Endothelial cell of umbilical vein (primary cell): ENCODE measurements at regions not wholly inside any gene's neighbourhood (a gene's known extent, or its start where the extent isn't known, plus 50 kb on each side); places are given as distances from the start of the nearest gene placed in this dataset.

ENCODE experiments used
- BruUV-seq: library from RNA; stranded (reverse); fragments of 400-500 nt; replicated peaks from 2 replicates; lab custom pipeline; 2021; lab: Mats Ljungman, UMichigan
- CTCF ChIA-PET: fragments of 300-600, 350-600 bp; sonication (Branson Sonifier 250); formaldehyde crosslinking; loops from one replicate; lab custom pipeline; 2021; ENCODE audit warnings: antibody characterized with exemption, inconsistent platforms; lab: Charles Lee
- POLR2A ChIA-PET: fragments of 300-600, 350-600 bp; sonication (Branson Sonifier 250); formaldehyde crosslinking; loops from one replicate; lab custom pipeline; 2021; ENCODE audit warnings: antibody characterized with exemption, inconsistent platforms; lab: Charles Lee
- DNase-seq: peaks from one replicate; pipeline ENCODE4 v3.0.0-alpha.2; 2011; ENCODE audit warnings: low read depth, low spot score
- FAIRE-seq: peaks from 2 replicates; lab custom pipeline; 2011; peaks lifted over from hg19 to GRCh38; lab: Jason Lieb, UNC
- H2AFZ ChIP-seq: 2 replicates; pipeline ENCODE4 v1.6.0; 2012; ENCODE audit warnings: low read depth, low read length, control low read depth, inconsistent platforms
- H3K27ac ChIP-seq: 2 replicates; pipeline ENCODE4 v1.5.1; 2011; ENCODE audit warnings: low read depth, mild to moderate bottlenecking, control low read depth, low read length, moderate library complexity; ENCODE audit not compliant: insufficient read depth
- H3K27me3 ChIP-seq, 2 experiments: 2 replicates each; pipeline versions ENCODE4 v1.6.0 to v1.6.1; 2011; ENCODE audit warnings: low read length in 2 of 2, mixed read lengths in 1 of 2; ENCODE audit not compliant: control insufficient read depth in 2 of 2, insufficient read depth in 2 of 2
- H3K36me3 ChIP-seq, 2 experiments: 2 replicates in 1 of 2; 3 replicates in 1 of 2; pipeline ENCODE4 v1.5.1; 2011; ENCODE audit warnings: low read length in 2 of 2, mild to moderate bottlenecking in 1 of 2, moderate library complexity in 1 of 2; ENCODE audit not compliant: control insufficient read depth in 2 of 2, insufficient read depth in 2 of 2; ENCODE audit errors: extremely low read depth in 1 of 2
- H3K4me1 ChIP-seq: 3 replicates; pipeline ENCODE4 v1.5.1; 2011; ENCODE audit warnings: mild to moderate bottlenecking, low read length; ENCODE audit not compliant: control insufficient read depth, insufficient read depth; ENCODE audit errors: extremely low read depth
- H3K4me2 ChIP-seq: 2 replicates; pipeline ENCODE4 v1.6.1; 2011; ENCODE audit warnings: low read length, control low read depth, mixed read lengths; ENCODE audit not compliant: insufficient read depth
- H3K4me3 ChIP-seq, 3 experiments: fragments of 200-600 bp in 1 of 3; sonication (generic), shearing (Covaris generic) in 1 of 3; replicated peaks in 1 of 3; 2 replicates each; pipeline ENCODE4 v1.5.1; 2011 to 2016; ENCODE audit warnings: control low read depth in 3 of 3, low read length in 3 of 3, mild to moderate bottlenecking in 2 of 3, inconsistent platforms in 1 of 3, low read depth in 1 of 3, moderate library complexity in 1 of 3; ENCODE audit not compliant: insufficient read depth in 1 of 3
- H3K79me2 ChIP-seq: 2 replicates; pipeline ENCODE4 v1.6.0; 2012; ENCODE audit warnings: low read length, inconsistent platforms; ENCODE audit not compliant: control insufficient read depth, insufficient read depth
- H3K9ac ChIP-seq: replicated peaks from 2 replicates; pipeline ENCODE3; 2011; ENCODE audit warnings: low read length, control low read depth; ENCODE audit not compliant: insufficient read depth; ENCODE audit errors: extremely low read depth
- H3K9me1 ChIP-seq: replicated peaks from 3 replicates; pipeline ENCODE4 v1.6.0; 2011; ENCODE audit warnings: mild to moderate bottlenecking, low read length; ENCODE audit not compliant: control insufficient read depth, insufficient read depth; ENCODE audit errors: extremely low read depth
- H3K9me3 ChIP-seq: replicated peaks from 2 replicates; pipeline ENCODE4 v1.5.1; 2012; ENCODE audit warnings: low read length, inconsistent platforms; ENCODE audit not compliant: control insufficient read depth, insufficient read depth
- H4K20me1 ChIP-seq: replicated peaks from 2 replicates; pipeline ENCODE3; 2011; ENCODE audit warnings: mild to moderate bottlenecking, low read length; ENCODE audit not compliant: control insufficient read depth, insufficient read depth; ENCODE audit errors: extremely low read depth
- EZH2 ChIP-seq: IDR thresholded peaks from 2 replicates; pipeline ENCODE4 v1.6.1; 2012; ENCODE audit warnings: borderline replicate concordance, low read depth, mild to moderate bottlenecking, moderate library complexity, low read length, inconsistent platforms; ENCODE audit not compliant: severe bottlenecking
- GATA2 ChIP-seq: IDR thresholded peaks from 2 replicates; pipeline ENCODE4 v1.7.0; 2011; ENCODE audit warnings: low read depth, mild to moderate bottlenecking, moderate library complexity, mixed read lengths, low read length; ENCODE audit not compliant: insufficient read length, insufficient read depth
- MYC ChIP-seq: IDR thresholded peaks from one replicate; pipeline ENCODE4 v1.6.1; 2011; ENCODE audit warnings: mild to moderate bottlenecking, low read depth, low read length
- POLR2A ChIP-seq: IDR thresholded peaks from 2 replicates; pipeline ENCODE4 v1.6.1; 2012; ENCODE audit warnings: low read depth, mild to moderate bottlenecking, control low read depth, low read length
- dilution Hi-C: fragments of 300-500 bp; cut with MboI; formaldehyde crosslinking; loops from one replicate; pipeline ENCODE4 v1.15.0; 2019; ENCODE audit warnings: low sequenced_read_pairs; ENCODE audit not compliant: extremely low pct_ligation_motif_present
- intact Hi-C: fragments of 100-400 bp; cut with micrococcal nuclease; formaldehyde crosslinking; loops from one replicate; pipeline ENCODE4 v1.10.0; 2022
- TF ChIP-seq, protein P1 (sequence below), 2 donors: IDR thresholded peaks; 1 replicate in 1 of 2; 2 replicates in 1 of 2; pipeline ENCODE4 v1.5.1; 2011; ENCODE audit warnings: low read length in 2 of 2, mild to moderate bottlenecking in 2 of 2, moderate library complexity in 2 of 2, control low read depth in 1 of 2, inconsistent platforms in 1 of 2, low read depth in 1 of 2; ENCODE audit not compliant: insufficient read depth in 1 of 2; ENCODE audit errors: extremely low read depth in 1 of 2
- TF ChIP-seq, protein P2 (sequence below): IDR thresholded peaks from 2 replicates; pipeline ENCODE4 v1.6.1; 2011; ENCODE audit not compliant: insufficient read depth, insufficient read length

DNA sequence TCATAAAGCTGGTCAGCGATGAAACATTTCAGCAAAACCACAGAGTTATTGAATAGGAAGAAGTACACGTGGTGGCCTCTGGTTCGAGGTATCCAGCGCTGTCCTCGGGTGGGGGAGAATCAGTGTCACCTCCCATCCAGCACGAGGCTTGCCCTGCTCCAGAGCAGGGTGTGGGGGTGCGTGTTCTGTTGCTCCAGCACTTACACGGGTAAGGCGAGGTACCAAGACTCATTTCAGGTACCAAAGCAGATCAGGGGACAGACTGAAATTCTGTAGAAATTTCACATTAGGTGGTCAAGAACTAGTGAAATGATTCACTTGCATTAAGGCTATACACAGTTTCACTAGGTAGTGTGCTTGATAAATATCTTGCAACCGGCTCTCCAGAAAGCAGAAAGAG is 164.2 kb upstream of the SOX1 start:
- no TSS peak for BruUV-seq
- FAIRE-seq (no peak), DNase-seq (no peak)
- Histone ChIP-seq H3K9ac (no peak overlapping the region), H3K36me3 (no peaks in the 10 kb centered on the region), H3K4me3 (no peak overlapping the region), H3K9me3 (peaks cover 4% of the 10 kb centered on the region), H3K4me2 (no peak overlapping the region), H3K27me3 (no peaks in the 10 kb centered on the region), H4K20me1 (no peaks in the 10 kb centered on the region), H2AFZ (no peak overlapping the region), H3K27ac (no peak overlapping the region), H3K4me1 (no peaks in the 10 kb centered on the region), H3K79me2 (no peaks in the 10 kb centered on the region), H3K9me1 (no peaks in the 10 kb centered on the region)
- TF ChIP-seq, protein P1, sequence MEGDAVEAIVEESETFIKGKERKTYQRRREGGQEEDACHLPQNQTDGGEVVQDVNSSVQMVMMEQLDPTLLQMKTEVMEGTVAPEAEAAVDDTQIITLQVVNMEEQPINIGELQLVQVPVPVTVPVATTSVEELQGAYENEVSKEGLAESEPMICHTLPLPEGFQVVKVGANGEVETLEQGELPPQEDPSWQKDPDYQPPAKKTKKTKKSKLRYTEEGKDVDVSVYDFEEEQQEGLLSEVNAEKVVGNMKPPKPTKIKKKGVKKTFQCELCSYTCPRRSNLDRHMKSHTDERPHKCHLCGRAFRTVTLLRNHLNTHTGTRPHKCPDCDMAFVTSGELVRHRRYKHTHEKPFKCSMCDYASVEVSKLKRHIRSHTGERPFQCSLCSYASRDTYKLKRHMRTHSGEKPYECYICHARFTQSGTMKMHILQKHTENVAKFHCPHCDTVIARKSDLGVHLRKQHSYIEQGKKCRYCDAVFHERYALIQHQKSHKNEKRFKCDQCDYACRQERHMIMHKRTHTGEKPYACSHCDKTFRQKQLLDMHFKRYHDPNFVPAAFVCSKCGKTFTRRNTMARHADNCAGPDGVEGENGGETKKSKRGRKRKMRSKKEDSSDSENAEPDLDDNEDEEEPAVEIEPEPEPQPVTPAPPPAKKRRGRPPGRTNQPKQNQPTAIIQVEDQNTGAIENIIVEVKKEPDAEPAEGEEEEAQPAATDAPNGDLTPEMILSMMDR (IDR thresholded peaks at IDR 0.05; ENCODE audit: extremely low read depth in 1 of 2, insufficient read depth in 1 of 2, low read depth in 1 of 2, low read length in 2 of 2): no peak
- TF ChIP-seq POLR2A: no peak
- no peak for TF ChIP-seq MYC
- TF ChIP-seq GATA2: no peak
- TF ChIP-seq EZH2: no peak
- CTCF ChIA-PET: no interaction called here
- dilution Hi-C loops: no loop called here
- intact Hi-C loops: no loop called here
- POLR2A ChIA-PET: no interaction called here

DNA sequence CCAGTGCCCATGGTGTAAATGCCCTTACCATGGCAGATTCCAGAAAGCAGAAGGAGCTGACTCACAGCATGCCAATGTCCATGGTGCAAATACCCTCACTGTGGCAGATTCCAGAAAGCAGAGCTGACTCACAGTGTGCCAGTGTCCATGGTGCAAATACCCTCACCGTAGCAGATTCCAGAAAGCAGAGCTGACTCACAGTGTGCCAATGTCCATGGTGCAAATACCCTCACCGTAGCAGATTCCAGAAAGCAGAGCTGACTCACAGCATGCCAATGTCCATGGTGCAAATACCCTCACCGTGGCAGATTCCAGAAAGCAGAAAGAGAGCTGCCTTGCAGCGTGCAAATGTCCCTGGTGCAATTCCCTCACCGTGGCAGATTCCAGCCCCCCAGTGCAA is 163.8 kb upstream of the SOX1 start:
- H3K9me3 ChIP-seq: peaks cover 4% of the 10 kb centered on the region
- H3K4me2 ChIP-seq: no peak overlapping the region
- FAIRE-seq: no peak
- no peaks in the 10 kb centered on the region for H3K9me1 ChIP-seq
- CTCF ChIA-PET: no interaction called here
- H3K27me3 ChIP-seq: no peaks in the 10 kb centered on the region
- dilution Hi-C loops (no loop called here), intact Hi-C loops (no loop called here)
- H3K36me3 ChIP-seq: no peaks in the 10 kb centered on the region
- H3K4me1 ChIP-seq: no peaks in the 10 kb centered on the region
- H4K20me1 ChIP-seq: no peaks in the 10 kb centered on the region
- no peak overlapping the region for H2AFZ ChIP-seq
- no peaks in the 10 kb centered on the region for H3K79me2 ChIP-seq
- DNase-seq: no peak
- H3K9ac ChIP-seq: no peak overlapping the region
- no TSS peak for BruUV-seq
- POLR2A ChIA-PET: no interaction called here
- H3K27ac ChIP-seq: no peak overlapping the region
- no peak overlapping the region for H3K4me3 ChIP-seq
- TF ChIP-seq, protein P2, sequence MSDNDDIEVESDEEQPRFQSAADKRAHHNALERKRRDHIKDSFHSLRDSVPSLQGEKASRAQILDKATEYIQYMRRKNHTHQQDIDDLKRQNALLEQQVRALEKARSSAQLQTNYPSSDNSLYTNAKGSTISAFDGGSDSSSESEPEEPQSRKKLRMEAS: no peak
